B cell (primary cell): ENCODE measurements at regions not wholly inside any gene's neighbourhood (a gene's known extent, or its start where the extent isn't known, plus 50 kb on each side); places are given as distances from the start of the nearest gene placed in this dataset.

ENCODE experiments used
- ATAC-seq: fragments of 200-7000 bp; cut with Tn5 transposase; one replicate; pipeline ENCODE4 v1.10.0; 2021; ENCODE audit warnings: low read depth, mild to moderate bottlenecking, moderate number of reproducible peaks, moderate library complexity
- CTCF ChIA-PET: fragments of 350-600 bp; sonication (Branson Sonifier 250); formaldehyde crosslinking; loops from one replicate; lab custom pipeline; 2021; ENCODE audit warnings: antibody characterized with exemption, inconsistent platforms; lab: Charles Lee
- POLR2A ChIA-PET: fragments of 350-600 bp; sonication (Branson Sonifier 250); formaldehyde crosslinking; loops from one replicate; lab custom pipeline; 2021; ENCODE audit warnings: antibody characterized with exemption; lab: Charles Lee
- DNase-seq: peaks from one replicate; pipeline ENCODE4 v3.0.0; 2013
- H2AFZ ChIP-seq: 2 replicates; pipeline ENCODE4 v1.6.1; 2012; ENCODE audit warnings: mild to moderate bottlenecking, low read depth, low read length; ENCODE audit not compliant: insufficient read depth, poor library complexity, severe bottlenecking
- H3K27ac ChIP-seq, 2 donors: 1 replicate in 1 of 2; 2 replicates in 1 of 2; pipeline ENCODE4 v1.5.1; 2012 to 2013; ENCODE audit warnings: low read length in 2 of 2, mild to moderate bottlenecking in 2 of 2, moderate library complexity in 1 of 2
- H3K27me3 ChIP-seq, 4 experiments: fragments of 200-600 bp in 1 of 4; sonication (generic) in 1 of 4; replicated peaks in 1 of 4; 1 replicate in 2 of 4; 2 replicates in 2 of 4; pipeline versions ENCODE4 v1.6.1 to v1.7.0; 2013 to 2016; ENCODE audit warnings: low read length in 3 of 4, mild to moderate bottlenecking in 2 of 4, mixed read lengths in 1 of 4, moderate library complexity in 1 of 4; ENCODE audit not compliant: insufficient read depth in 4 of 4, control insufficient read depth in 3 of 4; ENCODE audit errors: control extremely low read depth in 1 of 4
- H3K36me3 ChIP-seq, 2 experiments: replicated peaks in 1 of 2; 1 replicate in 1 of 2; 2 replicates in 1 of 2; pipeline versions ENCODE4 v1.6.1 to v1.7.1; 2013; ENCODE audit warnings: low read length in 1 of 2; ENCODE audit not compliant: insufficient read depth in 2 of 2, control insufficient read depth in 1 of 2; ENCODE audit errors: control extremely low read depth in 1 of 2, extremely low read depth in 1 of 2
- H3K4me1 ChIP-seq, 2 donors: fragments of 200-600 bp in 1 of 2; sonication (generic) in 1 of 2; 1 replicate in 1 of 2; 2 replicates in 1 of 2; pipeline versions ENCODE4 v1.5.1 to v1.6.1; 2013 to 2017; ENCODE audit warnings: low read length in 2 of 2; ENCODE audit not compliant: control insufficient read depth in 2 of 2, insufficient read depth in 2 of 2
- H3K4me2 ChIP-seq: replicated peaks from 2 replicates; pipeline ENCODE3; 2012; ENCODE audit warnings: mild to moderate bottlenecking, low read depth, low read length; ENCODE audit not compliant: poor library complexity, severe bottlenecking
- H3K4me3 ChIP-seq, 5 experiments: fragments of 200-600 bp in 1 of 5; sonication (generic) in 1 of 5; 1 replicate in 3 of 5; 2 replicates in 2 of 5; pipeline versions ENCODE4 v1.5.1 to v1.7.0; 2011 to 2016; ENCODE audit warnings: low read length in 4 of 5, mild to moderate bottlenecking in 4 of 5, low read depth in 2 of 5, control low read depth in 1 of 5, moderate library complexity in 1 of 5; ENCODE audit not compliant: insufficient read depth in 1 of 5; ENCODE audit errors: control extremely low read depth in 1 of 5, extremely low read depth in 1 of 5
- H3K79me2 ChIP-seq: fragments of 200-600 bp; sonication (generic); one replicate; pipeline ENCODE4 v1.6.0; 2016; ENCODE audit warnings: low read length; ENCODE audit not compliant: control insufficient read depth, insufficient read depth
- H3K9ac ChIP-seq: fragments of 200-600 bp; sonication (generic); 2 replicates; pipeline ENCODE4 v1.6.1; 2017; ENCODE audit warnings: mild to moderate bottlenecking, low read length, moderate library complexity
- H3K9me3 ChIP-seq, 3 donors: one replicate each; pipeline versions ENCODE4 v1.6.1 to v1.7.1; 2013; ENCODE audit warnings: low read length in 2 of 3; ENCODE audit not compliant: control insufficient read depth in 2 of 3, insufficient read depth in 1 of 3; ENCODE audit errors: control extremely low read depth in 1 of 3
- H4K20me1 ChIP-seq: 2 replicates; pipeline ENCODE4 v1.6.0; 2012; ENCODE audit warnings: mild to moderate bottlenecking, low read length; ENCODE audit not compliant: insufficient read depth, control insufficient read depth, poor library complexity, severe bottlenecking
- H3K27ac Mint-ChIP-seq: one replicate; pipeline ENCODE4 v1.8.0; 2021; ENCODE audit warnings: mixed read lengths
- H3K27me3 Mint-ChIP-seq: one replicate; pipeline ENCODE4 v1.8.0; 2021; ENCODE audit warnings: mixed read lengths
- H3K4me1 Mint-ChIP-seq: one replicate; pipeline ENCODE4 v1.8.0; 2021; ENCODE audit warnings: mixed read lengths
- H3K4me3 Mint-ChIP-seq: one replicate; pipeline ENCODE4 v1.8.0; 2021; ENCODE audit warnings: mixed read lengths
- H3K9me3 Mint-ChIP-seq: one replicate; pipeline ENCODE4 v1.8.0; 2022; ENCODE audit warnings: mixed read lengths; ENCODE audit not compliant: insufficient read depth
- EZH2 ChIP-seq: IDR thresholded peaks from 2 replicates; pipeline ENCODE4 v1.6.1; 2012; ENCODE audit warnings: borderline replicate concordance, low read depth, mild to moderate bottlenecking, moderate library complexity, low read length; ENCODE audit not compliant: insufficient read depth, poor library complexity, severe bottlenecking
- WGBS: methylation state at CpG from one replicate; pipeline ENCODE4 v1.1.5; 2013; ENCODE audit warnings: missing lambda C conversion rate; ENCODE audit not compliant: insufficient coverage; 5-methylcytosine and 5-hydroxymethylcytosine counted together
- intact Hi-C: fragments of 100-400 bp; cut with micrococcal nuclease; formaldehyde crosslinking; loops from one replicate; pipeline ENCODE4 v1.10.0; 2022
- TF ChIP-seq, protein P1 (sequence below): fragments of 200-600 bp; IDR thresholded peaks from one replicate; pipeline ENCODE4 v1.8.0; 2022; ENCODE audit warnings: antibody characterized with exemption, mild to moderate bottlenecking

DNA sequence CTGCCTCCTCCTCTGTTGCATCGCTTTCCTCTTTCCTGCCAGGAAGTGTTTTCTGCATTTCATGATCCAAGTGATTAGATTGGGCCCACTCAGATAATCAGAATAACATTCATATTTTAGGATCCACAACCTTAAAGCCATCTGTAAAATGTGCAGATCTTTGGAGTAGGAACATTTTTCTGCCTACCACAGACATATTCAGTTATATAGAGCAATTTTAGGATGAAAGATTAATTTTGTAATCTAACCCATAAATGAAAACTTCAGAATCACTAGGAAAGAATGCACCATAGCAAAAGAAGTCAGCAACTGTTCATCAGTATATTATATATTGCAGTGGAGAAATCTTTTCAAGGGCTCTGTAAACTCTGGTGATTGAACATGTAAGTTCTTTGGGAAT is 659.9 kb upstream of the LUZP2 start:
- no CpG with 5 or more reads among the region's 1 CpG for WGBS
- ATAC-seq (no peak), DNase-seq (no peak)
- intact Hi-C loops: no loop called here
- Mint-ChIP-seq H3K9me3 (peaks cover 3% of the 10 kb centered on the region), H3K4me1 (no peaks in the 10 kb centered on the region), H3K27me3 (no peaks in the 10 kb centered on the region), H3K27ac (no peak overlapping the region), H3K4me3 (no peak overlapping the region)
- no peak overlapping the region for H3K9ac ChIP-seq
- no peaks in the 10 kb centered on the region for H3K27me3 ChIP-seq
- no peak overlapping the region for H3K27ac ChIP-seq
- POLR2A ChIA-PET: no interaction called here
- no peaks in the 10 kb centered on the region for H3K4me1 ChIP-seq
- H3K4me3 ChIP-seq: no peak overlapping the region
- no peaks in the 10 kb centered on the region for H3K79me2 ChIP-seq
- H4K20me1 ChIP-seq: no peaks in the 10 kb centered on the region
- H3K9me3 ChIP-seq: no peaks in the 10 kb centered on the region
- H2AFZ ChIP-seq: no peak overlapping the region
- no peak overlapping the region for H3K4me2 ChIP-seq
- TF ChIP-seq, protein P1, sequence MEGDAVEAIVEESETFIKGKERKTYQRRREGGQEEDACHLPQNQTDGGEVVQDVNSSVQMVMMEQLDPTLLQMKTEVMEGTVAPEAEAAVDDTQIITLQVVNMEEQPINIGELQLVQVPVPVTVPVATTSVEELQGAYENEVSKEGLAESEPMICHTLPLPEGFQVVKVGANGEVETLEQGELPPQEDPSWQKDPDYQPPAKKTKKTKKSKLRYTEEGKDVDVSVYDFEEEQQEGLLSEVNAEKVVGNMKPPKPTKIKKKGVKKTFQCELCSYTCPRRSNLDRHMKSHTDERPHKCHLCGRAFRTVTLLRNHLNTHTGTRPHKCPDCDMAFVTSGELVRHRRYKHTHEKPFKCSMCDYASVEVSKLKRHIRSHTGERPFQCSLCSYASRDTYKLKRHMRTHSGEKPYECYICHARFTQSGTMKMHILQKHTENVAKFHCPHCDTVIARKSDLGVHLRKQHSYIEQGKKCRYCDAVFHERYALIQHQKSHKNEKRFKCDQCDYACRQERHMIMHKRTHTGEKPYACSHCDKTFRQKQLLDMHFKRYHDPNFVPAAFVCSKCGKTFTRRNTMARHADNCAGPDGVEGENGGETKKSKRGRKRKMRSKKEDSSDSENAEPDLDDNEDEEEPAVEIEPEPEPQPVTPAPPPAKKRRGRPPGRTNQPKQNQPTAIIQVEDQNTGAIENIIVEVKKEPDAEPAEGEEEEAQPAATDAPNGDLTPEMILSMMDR: no peak
- TF ChIP-seq EZH2: no peak
- H3K36me3 ChIP-seq: no peaks in the 10 kb centered on the region
- CTCF ChIA-PET: no interaction called here

GRCh38 chr11:23840872-23841271 is 656.0 kb upstream of the LUZP2 start:
- no peaks in the 10 kb centered on the region for H4K20me1 ChIP-seq
- no peak for TF ChIP-seq EZH2
- TF ChIP-seq, protein P1: no peak
- H3K27ac ChIP-seq: no peak overlapping the region
- DNase-seq (no peak), ATAC-seq (no peak)
- Mint-ChIP-seq H3K9me3 (no peaks in the 10 kb centered on the region), H3K4me1 (no peaks in the 10 kb centered on the region), H3K27me3 (no peaks in the 10 kb centered on the region), H3K27ac (no peak overlapping the region), H3K4me3 (no peak overlapping the region)
- ChIA-PET POLR2A (no interaction called here), CTCF (no interaction called here)
- H3K79me2 ChIP-seq: no peaks in the 10 kb centered on the region
- WGBS: no CpG with 5 or more reads among the region's 3 CpGs
- no peak overlapping the region for H3K4me3 ChIP-seq
- no peaks in the 10 kb centered on the region for H3K9me3 ChIP-seq
- H3K4me1 ChIP-seq: no peaks in the 10 kb centered on the region
- no peak overlapping the region for H2AFZ ChIP-seq
- H3K4me2 ChIP-seq: no peak overlapping the region
- H3K27me3 ChIP-seq: no peaks in the 10 kb centered on the region
- intact Hi-C loops: no loop called here
- no peaks in the 10 kb centered on the region for H3K36me3 ChIP-seq
- H3K9ac ChIP-seq: no peak overlapping the region
